MCF 10A (cell line): ENCODE measurements at regions not wholly inside any gene's neighbourhood (a gene's known extent, or its start where the extent isn't known, plus 50 kb on each side); places are given as distances from the start of the nearest gene placed in this dataset.

Experiments used
- BruUV-seq: library from RNA; stranded (reverse); fragments of 400-500 nt; replicated peaks from 2 replicates; lab custom pipeline; 2021; lab: Mats Ljungman, UMichigan
- CTCF ChIA-PET: fragments of 300-600 bp; sonication (Branson Sonifier 250); formaldehyde crosslinking; extraction: SDS; loops from one replicate; lab custom pipeline; 2021; ENCODE audit warnings: antibody characterized with exemption, inconsistent platforms; lab: Yijun Ruan, JAX
- POLR2A ChIA-PET: fragments of 300-600, 350-650 bp; sonication (Branson Sonifier 250); formaldehyde crosslinking; extraction: SDS; loops from one replicate; lab custom pipeline; 2020; ENCODE audit warnings: antibody characterized with exemption, inconsistent platforms; lab: Yijun Ruan, JAX
- DNase-seq: peaks from one replicate; pipeline ENCODE4 v3.0.0-alpha.2; 2018; ENCODE audit not compliant: unreplicated experiment
- H3K27ac Mint-ChIP-seq: one replicate; pipeline ENCODE4 v1.8.0; 2022; ENCODE audit warnings: mild to moderate bottlenecking, low read depth, mixed read lengths; ENCODE audit not compliant: unreplicated experiment
- H3K27me3 Mint-ChIP-seq: one replicate; pipeline ENCODE4 v1.8.0; 2022; ENCODE audit warnings: mixed read lengths; ENCODE audit not compliant: insufficient read depth, unreplicated experiment
- H3K36me3 Mint-ChIP-seq: one replicate; pipeline ENCODE4 v1.8.0; 2022; ENCODE audit warnings: mild to moderate bottlenecking, moderate library complexity, mixed read lengths; ENCODE audit not compliant: insufficient read depth, unreplicated experiment
- H3K4me1 Mint-ChIP-seq: one replicate; pipeline ENCODE4 v1.8.0; 2022; ENCODE audit warnings: mixed read lengths; ENCODE audit not compliant: insufficient read depth, unreplicated experiment
- H3K4me3 Mint-ChIP-seq: one replicate; pipeline ENCODE4 v1.8.0; 2022; ENCODE audit warnings: mild to moderate bottlenecking, moderate library complexity, mixed read lengths; ENCODE audit not compliant: unreplicated experiment
- H3K9me3 Mint-ChIP-seq: one replicate; pipeline ENCODE4 v1.8.0; 2022; ENCODE audit warnings: mixed read lengths; ENCODE audit not compliant: unreplicated experiment
- CTCF ChIP-seq: fragments of 200-600 bp; IDR thresholded peaks from one replicate; pipeline ENCODE4 v1.8.0; 2022; ENCODE audit warnings: antibody characterized with exemption, mild to moderate bottlenecking; ENCODE audit not compliant: unreplicated experiment
- intact Hi-C: fragments of 100-400 bp; cut with micrococcal nuclease; formaldehyde crosslinking; loops from 2 replicates; pipeline ENCODE4 v1.14.1; 2022

GRCh38 chr7:25496476-25497368, 268.4 kb upstream of the NPVF start:
- BruUV-seq = no TSS peak
- CTCF ChIA-PET = interaction anchor here (0.6 kb wide), 2 partner anchors 27 to 104 kb away, joined by 3 read pairs; no protein-coding TSS in a partner anchor
- POLR2A ChIA-PET = no interaction called here
- Mint-ChIP-seq H3K27ac (no peak overlapping the region), H3K4me3 (no peak overlapping the region), H3K36me3 (no peaks in the 10 kb centered on the region), H3K9me3 (no peaks in the 10 kb centered on the region), H3K27me3 (peaks cover 14% of the 10 kb centered on the region), H3K4me1 (no peaks in the 10 kb centered on the region)
- intact Hi-C loops = no loop called here
- no peak for DNase-seq
- no peak for TF ChIP-seq CTCF

- Mint-ChIP-seq H3K27me3 (peaks cover 1% of the 10 kb centered on the region), H3K4me3 (no peak overlapping the region), H3K27ac (no peak overlapping the region), H3K9me3 (no peaks in the 10 kb centered on the region), H3K4me1 (no peaks in the 10 kb centered on the region), H3K36me3 (no peaks in the 10 kb centered on the region)
- no peak for TF ChIP-seq CTCF
- ChIA-PET CTCF (no interaction called here), POLR2A (no interaction called here)
- DNase-seq = no peak
- intact Hi-C loops = no loop called here
- BruUV-seq = no TSS peak
Observed at GRCh38 chr7:25500393-25500921, 272.2 kb upstream of the NPVF start.

GRCh38 chr7:25503306-25503705, 275.0 kb upstream of the NPVF start:
- CTCF ChIA-PET = interaction anchor here (0.7 kb wide), 1 partner anchor 223 kb away, joined by 3 read pairs; no protein-coding TSS in a partner anchor
- no peaks in the 10 kb centered on the region for H3K9me3 Mint-ChIP-seq
- DNase-seq = no peak
- H3K4me1 Mint-ChIP-seq = no peaks in the 10 kb centered on the region
- BruUV-seq = no TSS peak
- H3K4me3 Mint-ChIP-seq = no peak overlapping the region
- no peaks in the 10 kb centered on the region for H3K36me3 Mint-ChIP-seq
- no peak overlapping the region for H3K27ac Mint-ChIP-seq
- H3K27me3 Mint-ChIP-seq = peaks cover 24% of the 10 kb centered on the region
- TF ChIP-seq CTCF = no peak
- intact Hi-C loops = no loop called here
- POLR2A ChIA-PET = interaction anchor here (0.6 to 1.1 kb wide), 2 partner anchors 23 to 94 kb away, joined by 3 read pairs; no protein-coding TSS in a partner anchor

GRCh38 chr7:25512061-25512687, 283.9 kb upstream of the NPVF start:
- DNase-seq = no peak
- no peaks in the 10 kb centered on the region for H3K36me3 Mint-ChIP-seq
- peaks cover 8% of the 10 kb centered on the region for H3K9me3 Mint-ChIP-seq
- no peak for TF ChIP-seq CTCF
- no peak overlapping the region for H3K27ac Mint-ChIP-seq
- H3K27me3 Mint-ChIP-seq = peaks cover 44% of the 10 kb centered on the region
- BruUV-seq = no TSS peak
- ChIA-PET POLR2A (no interaction called here), CTCF (interaction anchor here (0.5 kb wide), 1 partner anchor 1008 kb away, joined by 3 read pairs; no protein-coding TSS in a partner anchor)
- H3K4me1 Mint-ChIP-seq = no peaks in the 10 kb centered on the region
- no peak overlapping the region for H3K4me3 Mint-ChIP-seq
- intact Hi-C loops = no loop called here
